H9 (cell line): ENCODE measurements at regions not wholly inside any gene's neighbourhood (a gene's known extent, or its start where the extent isn't known, plus 50 kb on each side); places are given as distances from the start of the nearest gene placed in this dataset.

Source experiments
- DNase-seq: peaks from one replicate; pipeline ENCODE4 v3.0.0-alpha.2; 2017
- H2AFZ ChIP-seq: one replicate; pipeline ENCODE4 v1.6.1; 2013; ENCODE audit warnings: mild to moderate bottlenecking, low read length, control low read depth, moderate library complexity
- H2AK5ac ChIP-seq: 2 replicates; pipeline ENCODE4 v1.6.1; 2013; ENCODE audit warnings: low read length, control low read depth, mixed read lengths; ENCODE audit not compliant: insufficient read length
- H2BK120ac ChIP-seq: one replicate; pipeline ENCODE4 v1.6.1; 2013; ENCODE audit warnings: low read depth, mild to moderate bottlenecking, low read length, control low read depth, inconsistent platforms; ENCODE audit not compliant: poor library complexity, severe bottlenecking
- H2BK12ac ChIP-seq: 2 replicates; pipeline ENCODE4 v1.6.1; 2013; ENCODE audit warnings: low read length, control low read depth, mixed read lengths, low read depth; ENCODE audit not compliant: insufficient read length
- H2BK15ac ChIP-seq: 2 replicates; pipeline ENCODE4 v1.6.1; 2013; ENCODE audit warnings: low read depth, low read length, control low read depth
- H2BK20ac ChIP-seq: one replicate; pipeline ENCODE4 v1.6.1; 2013; ENCODE audit warnings: low read depth, mild to moderate bottlenecking, low read length, control low read depth, inconsistent platforms; ENCODE audit not compliant: poor library complexity, severe bottlenecking
- H2BK5ac ChIP-seq: 2 replicates; pipeline ENCODE4 v1.6.1; 2013; ENCODE audit warnings: low read length, control low read depth, mixed read lengths; ENCODE audit not compliant: insufficient read length
- H3K14ac ChIP-seq: 2 replicates; pipeline ENCODE4 v1.6.1; 2013; ENCODE audit warnings: low read length, control low read depth; ENCODE audit not compliant: insufficient read depth
- H3K18ac ChIP-seq: 2 replicates; pipeline ENCODE4 v1.6.1; 2013; ENCODE audit warnings: low read depth, mild to moderate bottlenecking, mixed read lengths, low read length, control low read depth; ENCODE audit not compliant: insufficient read length
- H3K23ac ChIP-seq: 2 replicates; pipeline ENCODE4 v1.6.1; 2013; ENCODE audit warnings: low read length, control low read depth, mixed read lengths, low read depth; ENCODE audit not compliant: insufficient read length
- H3K23me2 ChIP-seq: 2 replicates; pipeline ENCODE4 v1.6.1; 2013; ENCODE audit warnings: low read depth, mild to moderate bottlenecking, mixed read lengths, low read length, control low read depth; ENCODE audit not compliant: insufficient read length, poor library complexity, severe bottlenecking
- H3K27ac ChIP-seq: 2 replicates; pipeline ENCODE4 v1.5.1; 2013; ENCODE audit warnings: low read length, control low read depth, mixed read lengths, low read depth; ENCODE audit not compliant: insufficient read length
- H3K27me3 ChIP-seq: 2 replicates; pipeline ENCODE4 v1.6.1; 2013; ENCODE audit warnings: low read length, control low read depth, inconsistent platforms; ENCODE audit not compliant: insufficient read depth
- H3K4ac ChIP-seq: 2 replicates; pipeline ENCODE4 v1.6.1; 2013; ENCODE audit warnings: low read depth, mild to moderate bottlenecking, control low read depth, inconsistent platforms, low read length, moderate library complexity
- H3K4me1 ChIP-seq: 2 replicates; pipeline ENCODE4 v1.6.1; 2013; ENCODE audit warnings: low read length, control low read depth, inconsistent platforms; ENCODE audit not compliant: insufficient read depth
- H3K4me2 ChIP-seq: 2 replicates; pipeline ENCODE4 v1.6.1; 2013; ENCODE audit warnings: low read length, control low read depth, mixed read lengths; ENCODE audit not compliant: insufficient read length, insufficient read depth
- H3K56ac ChIP-seq: 2 replicates; pipeline ENCODE4 v1.6.1; 2013; ENCODE audit warnings: low read depth, mild to moderate bottlenecking, mixed read lengths, low read length, control low read depth; ENCODE audit not compliant: insufficient read length
- H3K79me1 ChIP-seq: 2 replicates; pipeline ENCODE4 v1.6.1; 2013; ENCODE audit warnings: low read depth, mild to moderate bottlenecking, moderate library complexity, low read length, control low read depth, inconsistent platforms; ENCODE audit not compliant: insufficient read depth, poor library complexity, severe bottlenecking
- H3K79me2 ChIP-seq: 2 replicates; pipeline ENCODE4 v1.6.1; 2013; ENCODE audit warnings: low read length, control low read depth, inconsistent platforms; ENCODE audit not compliant: insufficient read depth
- H3K9ac ChIP-seq: 2 replicates; pipeline ENCODE4 v1.6.1; 2013; ENCODE audit warnings: low read length, control low read depth, mixed read lengths; ENCODE audit not compliant: insufficient read length; ENCODE audit errors: extremely low read depth
- H3K9me3 ChIP-seq: one replicate; pipeline ENCODE4 v1.6.1; 2013; ENCODE audit warnings: low read depth, low read length, inconsistent platforms; ENCODE audit not compliant: control insufficient read depth
- H3T11ph ChIP-seq: one replicate; pipeline ENCODE4 v1.6.1; 2013; ENCODE audit warnings: mild to moderate bottlenecking, low read length, control low read depth, inconsistent platforms
- H4K20me1 ChIP-seq: one replicate; pipeline ENCODE4 v1.6.1; 2013; ENCODE audit not compliant: control insufficient read depth, insufficient read length, insufficient read depth
- H4K5ac ChIP-seq: 2 replicates; pipeline ENCODE4 v1.6.1; 2013; ENCODE audit warnings: low read depth, mild to moderate bottlenecking, mixed read lengths, low read length, control low read depth; ENCODE audit not compliant: insufficient read length
- H4K8ac ChIP-seq: replicated peaks from 2 replicates; pipeline ENCODE4 v1.6.1; 2013; ENCODE audit warnings: low read length, control low read depth, mixed read lengths, low read depth; ENCODE audit not compliant: insufficient read length
- H4K91ac ChIP-seq: 2 replicates; pipeline ENCODE4 v1.6.1; 2013; ENCODE audit warnings: low read depth, mild to moderate bottlenecking, moderate library complexity, mixed read lengths, low read length, control low read depth; ENCODE audit not compliant: insufficient read length
- H3K27ac Mint-ChIP-seq, 3 experiments: 2 replicates in 2 of 3; 3 replicates in 1 of 3; pipeline ENCODE4 v1.8.0; 2020 to 2021; ENCODE audit warnings: mixed read lengths in 3 of 3, mild to moderate bottlenecking in 1 of 3, moderate library complexity in 1 of 3
- H3K27me3 Mint-ChIP-seq: 2 replicates; pipeline ENCODE4 v1.8.0; 2021; ENCODE audit warnings: low read depth, mild to moderate bottlenecking, moderate library complexity, mixed read lengths
- H3K36me3 Mint-ChIP-seq, 3 experiments: 2 replicates in 2 of 3; 3 replicates in 1 of 3; pipeline ENCODE4 v1.8.0; 2020 to 2021; ENCODE audit warnings: low read depth in 3 of 3, mixed read lengths in 3 of 3; ENCODE audit not compliant: insufficient read depth in 1 of 3
- H3K4me1 Mint-ChIP-seq, 2 experiments: 2 replicates each; pipeline ENCODE4 v1.8.0; 2020; ENCODE audit warnings: mixed read lengths in 2 of 2
- H3K4me3 Mint-ChIP-seq, 2 experiments: 2 replicates in 1 of 2; 3 replicates in 1 of 2; pipeline ENCODE4 v1.8.0; 2020 to 2021; ENCODE audit warnings: mild to moderate bottlenecking in 2 of 2, mixed read lengths in 2 of 2, moderate library complexity in 1 of 2
- H3K9me3 Mint-ChIP-seq, 2 experiments: 2 replicates in 1 of 2; 3 replicates in 1 of 2; pipeline ENCODE4 v1.8.0; 2020; ENCODE audit warnings: mild to moderate bottlenecking in 2 of 2, mixed read lengths in 2 of 2, moderate library complexity in 1 of 2
- WGBS: extraction: QIAGEN DNeasy Blood & Tissue Kit; methylation state at CpG from one replicate; pipeline ENCODE4 v1.1.7; 2013; ENCODE audit warnings: missing lambda C conversion rate, low lambda C conversion rate, mixed read lengths; ENCODE audit not compliant: insufficient read length; ENCODE audit errors: extremely low coverage; 5-methylcytosine and 5-hydroxymethylcytosine counted together
- TF ChIP-seq, protein P1 (sequence below): fragments of 200-600 bp; sonication (generic); conservative IDR thresholded peaks from 3 replicates; pipeline ENCODE4 v1.8.0; 2021; ENCODE audit warnings: antibody characterized with exemption, mild to moderate bottlenecking

GRCh38 chr19:29308977-29309590, 96.1 kb upstream of the UQCRFS1 start:
- no peak overlapping the region for H3K23ac ChIP-seq
- no peaks in the 10 kb centered on the region for H3K23me2 ChIP-seq
- no peak overlapping the region for H2BK12ac ChIP-seq
- Mint-ChIP-seq H3K4me1 (peaks cover 32 to 39% of the 10 kb centered on the region in 2 experiments), H3K27me3 (peaks cover 67% of the 10 kb centered on the region), H3K27ac (no peak overlapping the region), H3K9me3 (no peaks in the 10 kb centered on the region; a peak in 1 of 5 replicates), H3K4me3 (peak overlapping the region in 1 of 2 experiments; percentile 66; a peak in 3 of 5 replicates), H3K36me3 (no peaks in the 10 kb centered on the region)
- no peak overlapping the region for H4K5ac ChIP-seq
- H3K9ac ChIP-seq, result no peak overlapping the region
- H3K14ac ChIP-seq, result no peak overlapping the region
- no peak overlapping the region for H2BK20ac ChIP-seq
- no peak overlapping the region for H2AFZ ChIP-seq
- no peak overlapping the region for H3K56ac ChIP-seq
- H4K20me1 ChIP-seq, result no peaks in the 10 kb centered on the region
- no peak overlapping the region for H2BK15ac ChIP-seq
- H3K4me2 ChIP-seq, result peak overlapping the region; percentile 34
- no peak overlapping the region for H4K8ac ChIP-seq
- no peak overlapping the region for H3K27ac ChIP-seq
- no peak overlapping the region for H3T11ph ChIP-seq
- no peaks in the 10 kb centered on the region for H3K79me2 ChIP-seq
- H3K18ac ChIP-seq, result no peak overlapping the region
- WGBS, result no CpG with 5 or more reads among the region's 12 CpGs
- H3K9me3 ChIP-seq, result no peaks in the 10 kb centered on the region
- H3K27me3 ChIP-seq, result no peaks in the 10 kb centered on the region
- no peaks in the 10 kb centered on the region for H3K79me1 ChIP-seq
- H4K91ac ChIP-seq, result no peak overlapping the region
- no peak overlapping the region for H2BK120ac ChIP-seq
- no peak overlapping the region for H2BK5ac ChIP-seq
- H3K4ac ChIP-seq, result no peak overlapping the region
- no peak overlapping the region for H2AK5ac ChIP-seq
- H3K4me1 ChIP-seq, result peaks cover 8% of the 10 kb centered on the region; the same call in 1 of the 2 replicates
- peak; percentile 69 for DNase-seq
- TF ChIP-seq, protein P1, sequence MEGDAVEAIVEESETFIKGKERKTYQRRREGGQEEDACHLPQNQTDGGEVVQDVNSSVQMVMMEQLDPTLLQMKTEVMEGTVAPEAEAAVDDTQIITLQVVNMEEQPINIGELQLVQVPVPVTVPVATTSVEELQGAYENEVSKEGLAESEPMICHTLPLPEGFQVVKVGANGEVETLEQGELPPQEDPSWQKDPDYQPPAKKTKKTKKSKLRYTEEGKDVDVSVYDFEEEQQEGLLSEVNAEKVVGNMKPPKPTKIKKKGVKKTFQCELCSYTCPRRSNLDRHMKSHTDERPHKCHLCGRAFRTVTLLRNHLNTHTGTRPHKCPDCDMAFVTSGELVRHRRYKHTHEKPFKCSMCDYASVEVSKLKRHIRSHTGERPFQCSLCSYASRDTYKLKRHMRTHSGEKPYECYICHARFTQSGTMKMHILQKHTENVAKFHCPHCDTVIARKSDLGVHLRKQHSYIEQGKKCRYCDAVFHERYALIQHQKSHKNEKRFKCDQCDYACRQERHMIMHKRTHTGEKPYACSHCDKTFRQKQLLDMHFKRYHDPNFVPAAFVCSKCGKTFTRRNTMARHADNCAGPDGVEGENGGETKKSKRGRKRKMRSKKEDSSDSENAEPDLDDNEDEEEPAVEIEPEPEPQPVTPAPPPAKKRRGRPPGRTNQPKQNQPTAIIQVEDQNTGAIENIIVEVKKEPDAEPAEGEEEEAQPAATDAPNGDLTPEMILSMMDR, result no peak; the same call in 2 of the 3 replicates
